Gastrocnemius medialis (tissue), 4 donors: ENCODE measurements at regions not wholly inside any gene's neighbourhood (a gene's known extent, or its start where the extent isn't known, plus 50 kb on each side); places are given as distances from the start of the nearest gene placed in this dataset.

ENCODE experiments used
- POLR2A ChIP-seq, 2 donors: fragments of 450-650 bp; IDR thresholded peaks; one replicate each; pipeline ENCODE4 v1.6.1; 2017; ENCODE audit warnings: antibody characterized with exemption in 2 of 2, mild to moderate bottlenecking in 2 of 2, moderate library complexity in 2 of 2
- TF ChIP-seq, protein P1 (sequence below), 5 experiments: fragments of 450-650 bp in 3 of 5; fragments of 200-600 bp in 2 of 5; sonication (generic) in 2 of 5; IDR thresholded peaks in 4 of 5; conservative IDR thresholded peaks in 1 of 5; 1 replicate in 4 of 5; 2 replicates in 1 of 5; pipeline ENCODE4 v1.5.1; 2016 to 2019; ENCODE audit warnings: antibody characterized with exemption in 5 of 5, mild to moderate bottlenecking in 3 of 5, moderate library complexity in 3 of 5

DNA sequence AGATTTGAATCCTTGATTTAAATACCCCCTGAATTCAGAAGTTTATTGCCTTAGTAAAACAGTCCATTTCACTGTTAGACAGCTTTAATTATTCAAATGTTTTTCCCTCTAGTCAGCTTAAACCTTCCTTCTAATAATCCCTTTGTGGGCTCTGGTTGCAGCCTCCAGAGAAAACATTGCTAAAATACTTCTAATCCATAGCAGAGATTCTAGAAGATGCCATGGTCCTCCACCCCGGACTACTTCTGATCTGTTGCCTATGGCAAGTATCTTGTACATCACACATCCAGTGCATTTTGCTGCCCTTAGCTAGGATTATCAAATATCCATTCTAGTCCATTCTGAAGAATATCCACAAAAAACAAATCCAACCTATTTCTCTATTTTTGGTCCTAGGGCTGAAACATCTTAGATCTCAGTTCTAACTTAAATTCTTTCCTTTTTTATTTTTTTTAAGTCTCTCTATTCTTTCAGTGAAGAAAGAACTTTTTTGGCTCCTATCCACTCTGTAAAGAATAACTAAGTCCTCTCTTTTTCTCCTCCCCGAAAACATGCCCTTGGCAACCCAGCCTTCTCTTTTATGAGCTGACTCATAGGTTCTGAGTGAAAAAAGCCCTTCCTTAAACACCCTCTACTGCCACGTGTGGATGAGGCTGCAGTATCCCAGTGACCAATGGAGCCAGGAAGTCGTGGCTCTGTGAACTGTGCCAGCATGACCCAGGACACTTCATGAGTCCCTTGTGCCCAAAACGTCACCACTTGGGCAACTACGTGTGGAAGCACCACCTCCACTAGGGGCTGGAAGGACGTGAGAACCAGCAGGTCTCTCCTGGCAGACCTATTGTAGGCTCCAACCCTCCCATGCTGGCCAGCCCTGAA is 349.8 kb downstream of the TNS1 start:
- TF ChIP-seq, protein P1, sequence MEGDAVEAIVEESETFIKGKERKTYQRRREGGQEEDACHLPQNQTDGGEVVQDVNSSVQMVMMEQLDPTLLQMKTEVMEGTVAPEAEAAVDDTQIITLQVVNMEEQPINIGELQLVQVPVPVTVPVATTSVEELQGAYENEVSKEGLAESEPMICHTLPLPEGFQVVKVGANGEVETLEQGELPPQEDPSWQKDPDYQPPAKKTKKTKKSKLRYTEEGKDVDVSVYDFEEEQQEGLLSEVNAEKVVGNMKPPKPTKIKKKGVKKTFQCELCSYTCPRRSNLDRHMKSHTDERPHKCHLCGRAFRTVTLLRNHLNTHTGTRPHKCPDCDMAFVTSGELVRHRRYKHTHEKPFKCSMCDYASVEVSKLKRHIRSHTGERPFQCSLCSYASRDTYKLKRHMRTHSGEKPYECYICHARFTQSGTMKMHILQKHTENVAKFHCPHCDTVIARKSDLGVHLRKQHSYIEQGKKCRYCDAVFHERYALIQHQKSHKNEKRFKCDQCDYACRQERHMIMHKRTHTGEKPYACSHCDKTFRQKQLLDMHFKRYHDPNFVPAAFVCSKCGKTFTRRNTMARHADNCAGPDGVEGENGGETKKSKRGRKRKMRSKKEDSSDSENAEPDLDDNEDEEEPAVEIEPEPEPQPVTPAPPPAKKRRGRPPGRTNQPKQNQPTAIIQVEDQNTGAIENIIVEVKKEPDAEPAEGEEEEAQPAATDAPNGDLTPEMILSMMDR (IDR thresholded peaks at IDR 0.05 in 4 of 5, conservative IDR thresholded peaks at IDR 0.05 in 1 of 5): no peak
- no peak for TF ChIP-seq POLR2A (IDR thresholded peaks at IDR 0.05)
